Upper lobe of left lung (tissue), 4 donors: ENCODE measurements at regions not wholly inside any gene's neighbourhood (a gene's known extent, or its start where the extent isn't known, plus 50 kb on each side); places are given as distances from the start of the nearest gene placed in this dataset.

Source experiments
- POLR2AphosphoS5 ChIP-seq, 2 donors: sonication (generic); formaldehyde crosslinking; IDR thresholded peaks; one replicate each; pipeline ENCODE4 v1.5.1; 2017; ENCODE audit warnings: antibody characterized with exemption in 2 of 2
- TF ChIP-seq, protein P1 (sequence below), 6 experiments: fragments of 450-650 bp in 4 of 6; fragments of 200-600 bp in 2 of 6; sonication (generic) in 2 of 6; IDR thresholded peaks; one replicate each; pipeline ENCODE4 v1.5.1; 2016 to 2019; ENCODE audit warnings: antibody characterized with exemption in 6 of 6

DNA sequence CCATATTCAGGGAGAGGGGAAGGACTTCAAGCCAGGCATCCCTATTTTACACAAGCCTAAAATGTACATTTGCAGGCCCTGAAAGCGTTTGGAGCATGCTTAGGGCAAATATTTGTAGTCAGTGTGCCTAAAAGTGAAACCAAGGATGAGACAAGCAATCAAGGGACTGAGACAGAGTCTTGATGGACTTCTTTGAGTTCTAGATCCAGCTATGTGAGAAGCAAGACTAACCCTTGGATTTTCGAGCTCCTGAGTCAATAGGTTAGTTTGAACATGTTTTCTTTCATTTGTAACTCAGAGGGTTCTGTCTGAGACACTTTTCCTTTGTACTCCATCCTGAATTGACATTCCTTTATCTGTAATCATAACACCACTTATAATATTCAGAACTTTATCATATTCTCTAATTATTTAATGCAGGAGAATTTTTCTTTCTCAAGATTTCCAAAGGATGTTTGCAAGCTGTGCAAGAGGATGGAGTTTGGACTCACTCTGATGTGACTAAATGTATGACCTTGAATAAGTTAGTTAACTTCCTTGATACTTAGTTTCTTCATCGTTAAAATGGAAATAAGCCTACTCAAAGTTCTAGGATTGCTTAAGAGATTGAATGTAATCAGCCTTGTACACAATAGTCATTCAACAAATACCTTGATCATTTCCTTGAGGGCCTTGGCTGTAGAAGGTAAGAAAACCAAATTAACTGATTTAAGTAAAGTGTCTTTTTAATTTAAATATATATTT is 1237.8 kb upstream of the ZEB2 start:
- TF ChIP-seq, protein P1, sequence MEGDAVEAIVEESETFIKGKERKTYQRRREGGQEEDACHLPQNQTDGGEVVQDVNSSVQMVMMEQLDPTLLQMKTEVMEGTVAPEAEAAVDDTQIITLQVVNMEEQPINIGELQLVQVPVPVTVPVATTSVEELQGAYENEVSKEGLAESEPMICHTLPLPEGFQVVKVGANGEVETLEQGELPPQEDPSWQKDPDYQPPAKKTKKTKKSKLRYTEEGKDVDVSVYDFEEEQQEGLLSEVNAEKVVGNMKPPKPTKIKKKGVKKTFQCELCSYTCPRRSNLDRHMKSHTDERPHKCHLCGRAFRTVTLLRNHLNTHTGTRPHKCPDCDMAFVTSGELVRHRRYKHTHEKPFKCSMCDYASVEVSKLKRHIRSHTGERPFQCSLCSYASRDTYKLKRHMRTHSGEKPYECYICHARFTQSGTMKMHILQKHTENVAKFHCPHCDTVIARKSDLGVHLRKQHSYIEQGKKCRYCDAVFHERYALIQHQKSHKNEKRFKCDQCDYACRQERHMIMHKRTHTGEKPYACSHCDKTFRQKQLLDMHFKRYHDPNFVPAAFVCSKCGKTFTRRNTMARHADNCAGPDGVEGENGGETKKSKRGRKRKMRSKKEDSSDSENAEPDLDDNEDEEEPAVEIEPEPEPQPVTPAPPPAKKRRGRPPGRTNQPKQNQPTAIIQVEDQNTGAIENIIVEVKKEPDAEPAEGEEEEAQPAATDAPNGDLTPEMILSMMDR (IDR thresholded peaks at IDR 0.05): no peak
- TF ChIP-seq POLR2AphosphoS5 (IDR thresholded peaks at IDR 0.05): no peak
